ENCODE measurements at regions not wholly inside any gene's neighbourhood (a gene's known extent, or its start where the extent isn't known, plus 50 kb on each side); places are given as distances from the start of the nearest gene placed in this dataset.

GRCh38 chr2:862731-863466, 87.8 kb upstream of the SNTG2 start:
- 93% methylated on average over 5 to 8 of the region's 9 CpGs for WGBS, 2 experiments (ENCODE audit: insufficient coverage in 1 of 2, insufficient read length in 1 of 2)
- H3K9me3 Mint-ChIP-seq = no peaks in the 10 kb centered on the region
- no peak overlapping the region for H3K4me3 ChIP-seq (ENCODE audit: low read length)
- TF ChIP-seq, protein P1, sequence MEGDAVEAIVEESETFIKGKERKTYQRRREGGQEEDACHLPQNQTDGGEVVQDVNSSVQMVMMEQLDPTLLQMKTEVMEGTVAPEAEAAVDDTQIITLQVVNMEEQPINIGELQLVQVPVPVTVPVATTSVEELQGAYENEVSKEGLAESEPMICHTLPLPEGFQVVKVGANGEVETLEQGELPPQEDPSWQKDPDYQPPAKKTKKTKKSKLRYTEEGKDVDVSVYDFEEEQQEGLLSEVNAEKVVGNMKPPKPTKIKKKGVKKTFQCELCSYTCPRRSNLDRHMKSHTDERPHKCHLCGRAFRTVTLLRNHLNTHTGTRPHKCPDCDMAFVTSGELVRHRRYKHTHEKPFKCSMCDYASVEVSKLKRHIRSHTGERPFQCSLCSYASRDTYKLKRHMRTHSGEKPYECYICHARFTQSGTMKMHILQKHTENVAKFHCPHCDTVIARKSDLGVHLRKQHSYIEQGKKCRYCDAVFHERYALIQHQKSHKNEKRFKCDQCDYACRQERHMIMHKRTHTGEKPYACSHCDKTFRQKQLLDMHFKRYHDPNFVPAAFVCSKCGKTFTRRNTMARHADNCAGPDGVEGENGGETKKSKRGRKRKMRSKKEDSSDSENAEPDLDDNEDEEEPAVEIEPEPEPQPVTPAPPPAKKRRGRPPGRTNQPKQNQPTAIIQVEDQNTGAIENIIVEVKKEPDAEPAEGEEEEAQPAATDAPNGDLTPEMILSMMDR (conservative IDR thresholded peaks at IDR 0.05) = no peak
- no peak overlapping the region for H3K9ac ChIP-seq (ENCODE audit: extremely low read depth, low read length, poor library complexity, severe bottlenecking)
- H3K36me3 ChIP-seq (ENCODE audit: control insufficient read depth, insufficient read depth, low read length) = no peaks in the 10 kb centered on the region
- H3K27ac ChIP-seq (ENCODE audit: low read depth, low read length) = no peak overlapping the region
- peaks cover 6% of the 10 kb centered on the region for H3K4me1 ChIP-seq (ENCODE audit: control insufficient read depth, insufficient read depth, low read length)
- no peak overlapping the region for H3K27ac Mint-ChIP-seq
- peaks cover 22% of the 10 kb centered on the region for H3K4me1 Mint-ChIP-seq
- H3K27me3 Mint-ChIP-seq (ENCODE audit: insufficient read depth) = peaks cover 16% of the 10 kb centered on the region
- no peak overlapping the region for H3K4me3 Mint-ChIP-seq
- no peaks in the 10 kb centered on the region for H3K9me3 ChIP-seq (ENCODE audit: control insufficient read depth, low read length)
- H3K36me3 Mint-ChIP-seq (ENCODE audit: low read depth) = no peaks in the 10 kb centered on the region
- DNase-seq = no peak
- H3K27me3 ChIP-seq (ENCODE audit: control insufficient read depth, insufficient read depth, low read length, poor library complexity, severe bottlenecking) = no peaks in the 10 kb centered on the region

DNA sequence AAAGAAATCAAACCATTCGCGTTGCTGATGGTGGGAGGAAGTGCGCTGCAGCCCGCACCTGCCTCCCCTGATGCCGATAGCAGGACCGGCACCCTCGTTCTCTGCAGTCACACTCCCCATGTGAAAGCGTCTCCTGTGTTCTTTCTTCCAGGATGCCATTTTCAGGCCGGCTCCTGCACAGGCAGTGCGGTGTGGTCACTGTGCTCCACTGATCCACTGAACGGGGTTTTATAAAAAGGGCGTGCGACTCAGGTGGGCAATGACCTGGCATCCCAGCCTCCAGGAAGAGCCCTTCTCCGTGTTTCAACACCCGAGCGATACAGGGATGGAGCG, 88.3 kb upstream of the SNTG2 start:
- Mint-ChIP-seq H3K27me3 (ENCODE audit: insufficient read depth) (peaks cover 10% of the 10 kb centered on the region), H3K36me3 (ENCODE audit: low read depth) (no peaks in the 10 kb centered on the region), H3K9me3 (no peaks in the 10 kb centered on the region), H3K4me1 (peaks cover 17% of the 10 kb centered on the region), H3K27ac (no peak overlapping the region), H3K4me3 (no peak overlapping the region)
- 83 to 84% methylated on average over 17 of the region's 17 CpGs for WGBS, 2 experiments (ENCODE audit: insufficient coverage in 1 of 2, insufficient read length in 1 of 2)
- Histone ChIP-seq H3K9ac (ENCODE audit: extremely low read depth, low read length, poor library complexity, severe bottlenecking) (no peak overlapping the region), H3K4me3 (ENCODE audit: low read length) (no peak overlapping the region), H3K27ac (ENCODE audit: low read depth, low read length) (no peak overlapping the region), H3K36me3 (ENCODE audit: control insufficient read depth, insufficient read depth, low read length) (no peaks in the 10 kb centered on the region), H3K27me3 (ENCODE audit: control insufficient read depth, insufficient read depth, low read length, poor library complexity, severe bottlenecking) (no peaks in the 10 kb centered on the region), H3K9me3 (ENCODE audit: control insufficient read depth, low read length) (no peaks in the 10 kb centered on the region), H3K4me1 (ENCODE audit: control insufficient read depth, insufficient read depth, low read length) (peaks cover 3% of the 10 kb centered on the region)
- no peak for DNase-seq
- TF ChIP-seq, protein P1 (conservative IDR thresholded peaks at IDR 0.05) = no peak

DNA sequence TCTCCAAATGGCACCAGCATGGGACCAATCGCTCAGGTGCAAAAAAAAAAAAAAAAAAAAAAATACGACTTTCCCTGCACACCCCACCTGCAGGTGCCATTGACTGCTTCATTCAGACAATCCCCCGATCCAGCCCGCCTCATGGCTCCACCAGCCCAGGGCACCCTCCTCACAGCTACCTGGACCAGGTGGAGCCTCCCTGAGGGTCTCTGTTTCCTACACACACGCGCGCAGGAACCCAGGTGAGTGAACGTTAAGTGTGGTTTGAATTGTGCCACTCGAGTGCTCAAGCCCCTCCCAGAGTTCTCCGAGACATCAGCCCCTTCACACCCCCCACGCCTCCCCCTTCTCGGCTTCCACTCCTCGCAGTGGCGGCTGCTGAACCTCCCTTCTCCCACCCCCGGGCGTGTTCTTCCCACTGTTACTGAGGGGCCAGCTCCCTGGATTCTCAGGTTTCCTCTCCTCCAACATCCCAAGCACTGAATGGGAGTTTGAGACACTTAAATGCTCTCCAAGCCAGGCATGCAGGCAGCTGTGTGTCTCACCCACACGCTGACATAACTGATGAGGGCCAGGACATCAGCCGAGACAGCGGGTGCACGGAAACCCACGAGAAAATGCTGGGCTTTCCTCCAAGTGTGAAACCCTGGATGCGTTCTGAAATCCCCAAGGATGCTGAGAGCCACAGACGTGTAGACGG, 88.8 kb upstream of the SNTG2 start:
- no peak overlapping the region for H3K27ac Mint-ChIP-seq
- no peak for DNase-seq
- no peak overlapping the region for H3K4me3 Mint-ChIP-seq
- H3K4me1 ChIP-seq (ENCODE audit: control insufficient read depth, insufficient read depth, low read length) = no peaks in the 10 kb centered on the region
- H3K9ac ChIP-seq (ENCODE audit: extremely low read depth, low read length, poor library complexity, severe bottlenecking) = no peak overlapping the region
- no peaks in the 10 kb centered on the region for H3K9me3 ChIP-seq (ENCODE audit: control insufficient read depth, low read length)
- 79 to 83% methylated on average over 13 to 23 of the region's 24 CpGs for WGBS, 2 experiments (ENCODE audit: insufficient coverage in 1 of 2, insufficient read length in 1 of 2)
- H3K4me3 ChIP-seq (ENCODE audit: low read length) = no peak overlapping the region
- H3K36me3 ChIP-seq (ENCODE audit: control insufficient read depth, insufficient read depth, low read length) = no peaks in the 10 kb centered on the region
- peaks cover 12% of the 10 kb centered on the region for H3K4me1 Mint-ChIP-seq
- H3K27me3 ChIP-seq (ENCODE audit: control insufficient read depth, insufficient read depth, low read length, poor library complexity, severe bottlenecking) = no peaks in the 10 kb centered on the region
- H3K36me3 Mint-ChIP-seq (ENCODE audit: low read depth) = no peaks in the 10 kb centered on the region
- no peaks in the 10 kb centered on the region for H3K9me3 Mint-ChIP-seq
- TF ChIP-seq, protein P1 (conservative IDR thresholded peaks at IDR 0.05) = no peak
- no peak overlapping the region for H3K27ac ChIP-seq (ENCODE audit: low read depth, low read length)
- H3K27me3 Mint-ChIP-seq (ENCODE audit: insufficient read depth) = peaks cover 9% of the 10 kb centered on the region

Measured in endodermal cell (in vitro differentiated cells).